SJSA1 (cell line): ENCODE measurements at regions not wholly inside any gene's neighbourhood (a gene's known extent, or its start where the extent isn't known, plus 50 kb on each side); places are given as distances from the start of the nearest gene placed in this dataset.
"Not testable (repeated sequence)": the region's sequence is repeated elsewhere in the genome, so short reads cannot be mapped to it uniquely, and the experiment has no call there.

Experiments
- DNase-seq, 2 experiments: peaks; one replicate each; pipeline ENCODE4 v3.0.0-alpha.2; 2015 to 2020; ENCODE audit warnings: low spot score in 2 of 2, low read depth in 1 of 2
- H3K27ac ChIP-seq: fragments of 250-450 bp; sonication (Bioruptor Pico); 2 replicates; pipeline ENCODE4 v1.5.1; 2020; ENCODE audit warnings: mild to moderate bottlenecking, moderate library complexity
- H3K27me3 ChIP-seq: fragments of 250-450 bp; sonication (Bioruptor Pico); replicated peaks from 2 replicates; pipeline ENCODE4 v1.5.1; 2020; ENCODE audit warnings: mild to moderate bottlenecking, moderate library complexity
- H3K36me3 ChIP-seq: fragments of 250-450 bp; sonication (Bioruptor Pico); 2 replicates; pipeline ENCODE4 v1.5.1; 2020; ENCODE audit warnings: mild to moderate bottlenecking
- H3K4me1 ChIP-seq: fragments of 250-450 bp; sonication (Bioruptor Pico); replicated peaks from 2 replicates; pipeline ENCODE4 v1.6.1; 2021; ENCODE audit warnings: mild to moderate bottlenecking
- H3K4me3 ChIP-seq: fragments of 250-450 bp; sonication (Bioruptor Pico); 2 replicates; pipeline ENCODE4 v1.5.1; 2020; ENCODE audit warnings: mild to moderate bottlenecking
- H3K9me3 ChIP-seq: fragments of 250-450 bp; sonication (Bioruptor Pico); replicated peaks from 2 replicates; pipeline ENCODE4 v1.5.1; 2020; ENCODE audit warnings: mild to moderate bottlenecking

DNA sequence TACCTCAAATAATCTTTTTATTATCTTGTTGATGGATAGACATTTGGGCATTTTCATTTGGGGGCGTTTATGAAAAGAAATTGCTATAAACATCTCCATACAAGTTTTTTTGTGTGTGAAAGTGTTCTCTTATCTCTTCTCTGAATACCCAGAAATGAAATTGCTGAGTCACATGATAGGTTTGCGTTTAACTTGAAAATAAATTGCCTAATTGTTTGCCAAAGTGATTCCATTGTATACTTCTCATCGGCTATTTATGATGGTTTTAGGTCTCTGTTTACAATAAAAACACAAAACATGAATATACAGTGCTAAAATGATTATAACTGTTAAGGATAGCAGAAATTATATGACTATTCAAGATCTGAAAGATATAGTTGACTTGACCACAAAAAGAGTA lies 361.7 kb downstream of the TAF11L14 start:
- Histone ChIP-seq H3K9me3 (no peaks in the 10 kb centered on the region), H3K27me3 (no peaks in the 10 kb centered on the region), H3K27ac (no peak overlapping the region), H3K36me3 (no peaks in the 10 kb centered on the region), H3K4me1 (no peaks in the 10 kb centered on the region), H3K4me3 (no peak overlapping the region)
- DNase-seq: no peak

DNA sequence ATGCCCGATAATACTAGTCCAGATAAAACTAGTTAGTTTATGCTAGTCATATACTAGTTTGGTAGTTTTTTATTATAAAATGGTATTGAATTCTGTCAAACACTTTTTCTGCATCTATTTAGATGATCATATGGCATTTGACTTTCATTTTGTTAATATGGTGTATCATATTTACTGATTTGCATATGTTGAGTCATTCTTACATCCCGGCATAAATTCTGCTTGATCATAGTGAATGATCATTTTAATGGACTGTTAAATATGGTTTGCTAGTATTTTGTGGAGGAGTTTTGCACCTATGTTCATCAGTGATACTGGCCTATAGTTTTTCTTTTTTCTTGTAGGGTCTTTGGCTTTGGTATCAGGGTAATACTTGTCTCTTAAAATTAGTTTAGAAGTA lies 365.6 kb downstream of the TAF11L14 start:
- no peaks in the 10 kb centered on the region for H3K36me3 ChIP-seq
- H3K4me1 ChIP-seq: no peaks in the 10 kb centered on the region
- no peaks in the 10 kb centered on the region for H3K27me3 ChIP-seq
- H3K4me3 ChIP-seq: no peak overlapping the region
- H3K9me3 ChIP-seq: no peaks in the 10 kb centered on the region
- no peak for DNase-seq
- no peak overlapping the region for H3K27ac ChIP-seq

DNA sequence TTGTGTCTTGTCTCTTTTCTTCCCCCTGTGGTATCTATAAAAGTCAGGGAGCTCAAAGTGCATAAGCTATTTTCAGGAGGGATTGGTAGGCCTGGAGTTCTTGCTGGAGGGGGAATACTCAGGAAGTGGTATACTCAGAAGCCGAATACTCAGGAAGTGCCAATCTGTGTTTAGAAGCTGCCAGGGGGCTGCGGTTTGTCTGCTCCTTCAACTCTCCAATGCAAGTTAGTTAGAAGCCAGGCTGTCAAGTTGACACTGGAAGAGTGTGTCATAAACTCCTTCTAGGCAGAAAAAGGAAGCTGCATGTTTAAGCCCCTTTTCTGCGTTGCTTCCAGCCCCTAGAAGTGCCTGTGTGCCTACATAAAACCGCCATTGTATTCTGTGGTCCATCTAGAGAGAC lies 366.5 kb downstream of the TAF11L14 start:
- Histone ChIP-seq H3K4me1 (no peaks in the 10 kb centered on the region), H3K27me3 (no peaks in the 10 kb centered on the region), H3K9me3 (no peaks in the 10 kb centered on the region), H3K36me3 (no peaks in the 10 kb centered on the region), H3K27ac (no peak overlapping the region), H3K4me3 (no peak overlapping the region)
- no peak for DNase-seq

- no peak overlapping the region for H3K4me3 ChIP-seq
- H3K27ac ChIP-seq: no peak overlapping the region
- H3K36me3 ChIP-seq: no peaks in the 10 kb centered on the region
- H3K9me3 ChIP-seq: no peaks in the 10 kb centered on the region
- H3K27me3 ChIP-seq: no peaks in the 10 kb centered on the region
- no peaks in the 10 kb centered on the region for H3K4me1 ChIP-seq
- DNase-seq: no peak
Observed at GRCh38 chr5:18003312-18003711, 369.1 kb downstream of the TAF11L14 start.

GRCh38 chr5:18003784-18004183 lies 369.5 kb downstream of the TAF11L14 start:
- Histone ChIP-seq H3K27ac (no peak overlapping the region), H3K4me3 (no peak overlapping the region), H3K9me3 (no peaks in the 10 kb centered on the region), H3K36me3 (no peaks in the 10 kb centered on the region), H3K4me1 (no peaks in the 10 kb centered on the region), H3K27me3 (no peaks in the 10 kb centered on the region)
- DNase-seq: no peak

DNA sequence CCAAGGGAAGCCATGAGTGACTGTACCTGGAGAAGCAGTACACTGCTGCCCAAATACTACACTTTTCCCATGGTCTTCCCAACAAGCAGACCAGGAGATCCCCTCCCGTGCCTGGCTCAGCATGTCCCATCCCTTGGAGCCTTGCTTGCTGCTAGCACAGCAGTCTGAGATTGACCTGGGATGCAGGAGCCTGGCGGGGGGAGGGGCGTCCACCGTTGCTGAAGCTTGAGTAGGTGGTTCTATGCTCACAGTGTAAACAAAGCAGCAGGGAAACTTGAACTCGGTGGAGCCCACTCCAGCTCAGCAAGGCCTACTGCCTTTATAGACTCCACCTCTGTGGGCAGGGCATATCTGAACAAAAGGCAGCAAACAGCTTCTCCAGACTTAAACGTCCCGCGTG lies 372.0 kb downstream of the TAF11L14 start:
- not testable (repeated sequence) for DNase-seq, H3K4me1 ChIP-seq, H3K36me3 ChIP-seq, H3K9me3 ChIP-seq, H3K4me3 ChIP-seq, H3K27ac ChIP-seq, H3K27me3 ChIP-seq

- H3K27ac ChIP-seq: no peak overlapping the region
- H3K9me3 ChIP-seq: no peaks in the 10 kb centered on the region
- no peaks in the 10 kb centered on the region for H3K4me1 ChIP-seq
- no peaks in the 10 kb centered on the region; the same call in 1 of the 2 replicates for H3K27me3 ChIP-seq
- no peaks in the 10 kb centered on the region for H3K36me3 ChIP-seq
- no peak for DNase-seq
- no peak overlapping the region for H3K4me3 ChIP-seq
Observed at GRCh38 chr5:18008940-18009339, 374.7 kb downstream of the TAF11L14 start.

DNA sequence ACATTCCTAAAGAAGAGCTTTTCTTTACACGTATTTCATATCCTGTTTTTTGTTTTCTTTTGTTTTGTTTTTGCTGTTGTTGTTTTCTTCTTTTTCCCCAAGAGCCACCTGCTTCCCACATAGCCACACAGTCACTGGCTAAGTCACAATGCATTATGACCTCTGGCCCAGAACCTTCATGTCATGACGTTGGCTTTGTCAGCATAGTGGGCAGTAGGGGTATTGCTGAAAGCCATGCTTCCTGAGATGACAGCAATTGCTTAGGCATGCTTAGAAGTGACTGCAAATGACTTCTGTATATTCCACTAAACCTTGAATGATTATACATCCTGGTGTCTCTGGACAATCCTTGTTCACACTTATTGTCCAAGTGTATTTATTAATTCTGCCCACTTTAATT lies 375.8 kb downstream of the TAF11L14 start:
- no peak overlapping the region for H3K27ac ChIP-seq
- no peak for DNase-seq
- no peaks in the 10 kb centered on the region for H3K4me1 ChIP-seq
- no peaks in the 10 kb centered on the region; the same call in 1 of the 2 replicates for H3K27me3 ChIP-seq
- no peaks in the 10 kb centered on the region for H3K36me3 ChIP-seq
- H3K9me3 ChIP-seq: no peaks in the 10 kb centered on the region
- no peak overlapping the region for H3K4me3 ChIP-seq

DNA sequence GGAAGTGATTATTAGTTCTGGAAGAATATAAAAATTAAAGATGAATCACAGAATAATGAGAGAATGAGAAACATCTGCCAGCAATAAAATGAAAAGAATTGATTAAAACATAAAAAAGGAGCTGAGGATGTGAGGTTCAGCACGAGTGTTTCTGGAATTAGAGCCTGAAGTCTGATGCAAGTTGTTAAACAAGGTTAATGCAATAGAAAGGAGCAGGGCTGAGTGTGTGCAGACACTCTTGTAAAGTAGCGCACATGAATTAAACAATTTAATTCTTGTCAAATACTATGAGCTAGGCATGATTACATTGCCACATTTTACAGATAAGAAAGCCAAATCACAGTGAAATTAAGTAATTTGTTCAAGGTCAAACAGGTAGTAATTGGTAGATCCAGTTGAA lies 384.2 kb downstream of the TAF11L14 start:
- Histone ChIP-seq H3K4me3 (no peak overlapping the region), H3K9me3 (no peaks in the 10 kb centered on the region), H3K36me3 (no peaks in the 10 kb centered on the region), H3K27me3 (no peaks in the 10 kb centered on the region), H3K27ac (no peak overlapping the region), H3K4me1 (no peaks in the 10 kb centered on the region)
- no peak for DNase-seq

GRCh38 chr5:18023275-18023674 lies 389.0 kb downstream of the TAF11L14 start:
- DNase-seq: no peak
- H3K36me3 ChIP-seq: no peaks in the 10 kb centered on the region

GRCh38 chr5:18023986-18024385 lies 389.7 kb downstream of the TAF11L14 start:
- no peaks in the 10 kb centered on the region for H3K9me3 ChIP-seq
- no peak overlapping the region for H3K4me3 ChIP-seq
- no peak for DNase-seq
- H3K27me3 ChIP-seq: no peaks in the 10 kb centered on the region
- H3K4me1 ChIP-seq: no peaks in the 10 kb centered on the region
- H3K36me3 ChIP-seq: no peaks in the 10 kb centered on the region
- H3K27ac ChIP-seq: no peak overlapping the region

More at GRCh38 chr5:18023275-18023674, 389.0 kb downstream of the TAF11L14 start:
- Histone ChIP-seq H3K4me1 (no peaks in the 10 kb centered on the region), H3K27ac (no peak overlapping the region), H3K9me3 (no peaks in the 10 kb centered on the region), H3K27me3 (no peaks in the 10 kb centered on the region), H3K4me3 (no peak overlapping the region)

DNA sequence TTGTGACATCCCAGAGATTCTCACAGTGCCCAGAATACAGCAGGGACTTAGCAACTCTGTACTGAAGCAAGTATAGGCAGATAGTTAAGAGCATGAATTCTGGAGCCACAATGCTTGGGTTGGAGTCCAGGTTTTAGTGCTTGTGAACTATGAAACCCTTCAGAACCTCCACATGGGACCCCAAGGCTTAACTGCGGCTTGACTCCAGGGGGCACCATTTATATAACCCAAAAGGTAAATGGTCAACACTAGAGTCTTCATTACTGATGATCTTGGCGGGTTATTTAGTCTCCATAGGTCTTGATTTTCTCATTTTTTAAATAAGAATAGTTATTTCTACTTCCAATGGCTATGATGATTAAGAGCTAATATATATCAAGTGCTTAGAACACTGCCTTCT lies 390.3 kb downstream of the TAF11L14 start:
- H3K27ac ChIP-seq: no peak overlapping the region
- no peak overlapping the region for H3K4me3 ChIP-seq
- no peaks in the 10 kb centered on the region for H3K36me3 ChIP-seq
- H3K4me1 ChIP-seq: no peaks in the 10 kb centered on the region
- DNase-seq: no peak
- no peaks in the 10 kb centered on the region for H3K27me3 ChIP-seq
- no peaks in the 10 kb centered on the region for H3K9me3 ChIP-seq

DNA sequence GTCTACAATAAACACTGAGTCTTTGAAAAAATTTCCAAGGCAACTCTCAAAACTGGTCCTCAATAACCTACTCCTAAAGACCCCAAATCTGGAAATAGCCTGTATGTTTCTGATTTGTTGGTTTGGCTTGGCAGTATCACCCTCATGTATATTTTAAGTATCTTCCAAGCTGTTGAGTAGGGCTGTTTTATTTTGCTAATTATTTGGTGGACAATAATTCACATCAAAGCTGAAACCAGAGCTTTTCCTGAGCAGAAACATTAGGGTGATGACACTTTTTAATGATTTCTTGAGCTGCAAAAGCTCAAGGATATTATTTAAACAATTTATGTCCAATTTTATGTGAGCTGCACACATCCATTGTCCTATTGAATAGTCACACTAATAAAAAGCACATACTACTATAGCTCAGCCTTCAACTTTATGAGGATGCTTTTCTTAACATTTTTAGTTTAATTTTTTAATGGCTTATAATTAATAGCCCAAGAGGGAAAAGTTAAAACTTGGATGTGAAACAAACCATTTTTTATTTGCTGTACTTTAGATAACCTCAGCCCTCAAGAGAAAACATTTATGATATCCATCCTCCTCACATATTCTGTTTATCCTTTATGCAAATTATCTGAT lies 393.1 kb downstream of the TAF11L14 start:
- no peaks in the 10 kb centered on the region for H3K36me3 ChIP-seq
- no peaks in the 10 kb centered on the region for H3K4me1 ChIP-seq
- no peak for DNase-seq
- H3K9me3 ChIP-seq: no peaks in the 10 kb centered on the region
- no peak overlapping the region for H3K4me3 ChIP-seq
- no peaks in the 10 kb centered on the region for H3K27me3 ChIP-seq
- no peak overlapping the region for H3K27ac ChIP-seq

GRCh38 chr5:18028036-18028435 lies 393.8 kb downstream of the TAF11L14 start:
- no peak for DNase-seq
- Histone ChIP-seq H3K4me1 (no peaks in the 10 kb centered on the region), H3K9me3 (no peaks in the 10 kb centered on the region), H3K27me3 (no peaks in the 10 kb centered on the region), H3K36me3 (no peaks in the 10 kb centered on the region), H3K27ac (no peak overlapping the region), H3K4me3 (no peak overlapping the region)

DNA sequence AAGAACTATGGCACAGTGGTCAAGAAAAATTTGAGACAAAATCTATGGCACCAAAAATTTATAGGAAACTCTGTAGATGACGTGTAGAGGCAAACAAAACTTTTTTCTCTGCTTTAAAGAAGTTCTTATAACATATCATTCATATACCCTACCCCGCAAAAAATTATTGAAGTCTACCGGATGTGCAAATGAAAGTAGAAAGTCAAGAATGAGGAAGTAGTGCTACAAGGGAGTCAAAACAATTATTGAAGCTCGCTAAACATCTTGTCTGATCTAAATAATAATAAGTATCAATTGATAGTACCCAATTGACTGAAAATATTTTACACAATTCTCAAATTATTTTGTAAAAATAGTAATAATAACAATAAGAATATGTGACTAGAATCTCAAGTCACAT lies 398.5 kb downstream of the TAF11L14 start:
- Histone ChIP-seq H3K36me3 (no peaks in the 10 kb centered on the region), H3K9me3 (no peaks in the 10 kb centered on the region), H3K4me1 (no peaks in the 10 kb centered on the region), H3K27ac (no peak overlapping the region), H3K27me3 (no peaks in the 10 kb centered on the region), H3K4me3 (no peak overlapping the region)
- no peak for DNase-seq
